ENCODE measurements at regions not wholly inside any gene's neighbourhood (a gene's known extent, or its start where the extent isn't known, plus 50 kb on each side); places are given as distances from the start of the nearest gene placed in this dataset.

DNA sequence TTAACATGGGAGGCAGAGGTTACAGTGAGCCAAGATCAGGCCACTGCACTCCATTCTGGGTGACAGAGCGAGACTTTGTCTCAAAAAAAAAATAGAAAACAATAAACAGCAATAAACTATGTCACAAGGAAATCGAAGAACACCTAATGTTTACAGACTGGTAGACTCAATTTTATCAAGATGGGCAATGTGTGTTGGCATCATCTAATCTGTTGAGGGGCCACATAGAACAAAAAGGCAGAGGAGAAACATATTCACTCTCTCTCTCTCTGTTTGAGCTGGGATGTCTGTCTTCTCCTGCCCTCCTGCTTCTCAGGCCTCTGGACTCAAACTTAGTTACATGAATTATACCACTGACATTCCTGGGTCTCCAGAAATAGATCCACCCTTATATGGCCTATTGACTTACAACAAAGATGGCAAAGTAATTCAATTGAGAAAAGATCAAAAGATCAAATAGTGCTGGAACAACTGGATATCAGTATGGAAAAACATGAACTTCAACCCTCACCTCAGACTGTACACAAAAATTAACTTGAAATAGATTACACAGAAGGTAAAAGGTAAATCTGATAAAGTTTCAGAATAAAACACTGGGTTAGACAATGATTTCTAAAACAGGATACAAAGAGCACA is 703.8 kb upstream of the CRIM1 start:
- H3K27ac Mint-ChIP-seq = peak overlapping the region; percentile 46
- no peak overlapping the region for H3K4me3 Mint-ChIP-seq (ENCODE audit: low read depth)
- H3K27me3 Mint-ChIP-seq = no peaks in the 10 kb centered on the region
- H3K4me1 Mint-ChIP-seq (ENCODE audit: low read depth) = peaks cover 7% of the 10 kb centered on the region
- H3K9me3 Mint-ChIP-seq (ENCODE audit: low read depth) = no peaks in the 10 kb centered on the region
- DNase-seq (ENCODE audit: low spot score, unreplicated experiment) = no peak
- H3K36me3 Mint-ChIP-seq (ENCODE audit: insufficient read depth) = no peaks in the 10 kb centered on the region
- TF ChIP-seq, protein P1, sequence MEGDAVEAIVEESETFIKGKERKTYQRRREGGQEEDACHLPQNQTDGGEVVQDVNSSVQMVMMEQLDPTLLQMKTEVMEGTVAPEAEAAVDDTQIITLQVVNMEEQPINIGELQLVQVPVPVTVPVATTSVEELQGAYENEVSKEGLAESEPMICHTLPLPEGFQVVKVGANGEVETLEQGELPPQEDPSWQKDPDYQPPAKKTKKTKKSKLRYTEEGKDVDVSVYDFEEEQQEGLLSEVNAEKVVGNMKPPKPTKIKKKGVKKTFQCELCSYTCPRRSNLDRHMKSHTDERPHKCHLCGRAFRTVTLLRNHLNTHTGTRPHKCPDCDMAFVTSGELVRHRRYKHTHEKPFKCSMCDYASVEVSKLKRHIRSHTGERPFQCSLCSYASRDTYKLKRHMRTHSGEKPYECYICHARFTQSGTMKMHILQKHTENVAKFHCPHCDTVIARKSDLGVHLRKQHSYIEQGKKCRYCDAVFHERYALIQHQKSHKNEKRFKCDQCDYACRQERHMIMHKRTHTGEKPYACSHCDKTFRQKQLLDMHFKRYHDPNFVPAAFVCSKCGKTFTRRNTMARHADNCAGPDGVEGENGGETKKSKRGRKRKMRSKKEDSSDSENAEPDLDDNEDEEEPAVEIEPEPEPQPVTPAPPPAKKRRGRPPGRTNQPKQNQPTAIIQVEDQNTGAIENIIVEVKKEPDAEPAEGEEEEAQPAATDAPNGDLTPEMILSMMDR (IDR thresholded peaks at IDR 0.05; ENCODE audit: unreplicated experiment) = no peak

DNA sequence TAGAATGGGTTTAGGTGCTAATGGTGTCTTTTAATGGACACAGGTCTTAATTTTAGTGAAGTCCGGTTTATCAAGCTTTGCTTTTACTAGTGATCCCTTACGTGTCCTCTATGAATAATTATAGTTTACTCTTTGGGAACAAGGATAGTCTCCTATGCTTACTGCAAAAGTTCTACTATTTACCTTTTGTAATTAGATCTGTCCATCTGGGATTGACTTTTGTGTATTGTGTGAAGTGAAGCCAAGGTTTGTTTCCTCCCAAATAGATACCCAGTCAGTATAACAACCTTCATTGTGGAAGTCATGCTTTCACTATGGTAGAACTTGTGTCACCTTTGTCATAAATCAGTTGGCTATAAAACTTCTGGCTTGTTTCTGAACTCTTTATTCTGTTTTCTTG is 740.9 kb upstream of the CRIM1 start:
- H3K4me1 Mint-ChIP-seq (ENCODE audit: low read depth) = no peaks in the 10 kb centered on the region
- H3K9me3 Mint-ChIP-seq (ENCODE audit: low read depth) = no peaks in the 10 kb centered on the region
- H3K4me3 Mint-ChIP-seq (ENCODE audit: low read depth) = no peak overlapping the region
- no peaks in the 10 kb centered on the region for H3K27me3 Mint-ChIP-seq
- no peak for DNase-seq (ENCODE audit: low spot score, unreplicated experiment)
- TF ChIP-seq, protein P1 (IDR thresholded peaks at IDR 0.05; ENCODE audit: unreplicated experiment) = no peak
- no peaks in the 10 kb centered on the region for H3K36me3 Mint-ChIP-seq (ENCODE audit: insufficient read depth)
- no peak overlapping the region for H3K27ac Mint-ChIP-seq

DNA sequence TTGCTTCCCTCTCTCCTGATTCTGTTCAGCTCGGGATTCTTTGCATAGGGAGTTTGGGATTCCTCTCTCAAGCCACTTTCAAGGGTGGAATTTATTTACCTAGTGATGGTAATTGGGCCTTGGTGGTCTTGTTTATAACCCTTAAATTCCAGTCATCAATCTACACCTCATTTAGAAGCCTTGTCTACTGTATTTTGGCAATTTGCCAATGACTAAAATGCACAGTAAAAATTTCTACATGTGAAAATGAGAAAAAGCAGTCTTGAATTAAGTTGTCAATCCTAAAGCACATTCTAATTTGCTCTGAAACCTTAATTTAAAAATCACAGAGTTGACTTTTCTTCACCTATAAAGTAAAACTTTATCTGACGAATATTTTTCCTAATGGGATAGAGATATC is 749.2 kb upstream of the CRIM1 start:
- Mint-ChIP-seq H3K4me3 (ENCODE audit: low read depth) (no peak overlapping the region), H3K4me1 (ENCODE audit: low read depth) (no peaks in the 10 kb centered on the region), H3K27me3 (no peaks in the 10 kb centered on the region), H3K27ac (no peak overlapping the region), H3K9me3 (ENCODE audit: low read depth) (no peaks in the 10 kb centered on the region), H3K36me3 (ENCODE audit: insufficient read depth) (no peaks in the 10 kb centered on the region)
- no peak for DNase-seq (ENCODE audit: low spot score, unreplicated experiment)
- TF ChIP-seq, protein P1 (IDR thresholded peaks at IDR 0.05; ENCODE audit: unreplicated experiment) = no peak

DNA sequence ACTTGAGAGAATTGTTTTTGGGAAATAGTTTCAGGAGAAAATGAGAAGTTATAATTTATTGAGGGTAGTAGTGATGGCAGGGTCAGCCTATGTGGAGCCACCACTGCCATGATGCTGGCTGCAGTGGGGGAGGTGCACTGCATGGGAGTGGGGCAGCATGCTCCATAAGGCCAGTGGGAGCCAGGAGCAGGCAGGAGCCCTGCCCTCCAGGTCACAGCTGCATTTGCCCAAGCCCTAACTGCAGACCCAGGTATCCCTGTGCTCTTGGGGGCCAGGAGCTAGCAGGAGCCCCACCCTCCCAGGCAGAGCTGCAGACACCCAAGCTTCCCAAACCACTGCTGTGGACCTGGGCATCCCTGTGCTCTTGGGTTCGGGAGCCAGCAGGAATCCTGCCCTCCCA is 757.3 kb upstream of the CRIM1 start:
- Mint-ChIP-seq H3K4me1 (ENCODE audit: low read depth) (no peaks in the 10 kb centered on the region), H3K27me3 (no peaks in the 10 kb centered on the region), H3K4me3 (ENCODE audit: low read depth) (no peak overlapping the region), H3K27ac (no peak overlapping the region), H3K9me3 (ENCODE audit: low read depth) (peaks cover 25% of the 10 kb centered on the region), H3K36me3 (ENCODE audit: insufficient read depth) (no peaks in the 10 kb centered on the region)
- DNase-seq (ENCODE audit: low spot score, unreplicated experiment) = no peak
- TF ChIP-seq, protein P1 (IDR thresholded peaks at IDR 0.05; ENCODE audit: unreplicated experiment) = no peak

DNA sequence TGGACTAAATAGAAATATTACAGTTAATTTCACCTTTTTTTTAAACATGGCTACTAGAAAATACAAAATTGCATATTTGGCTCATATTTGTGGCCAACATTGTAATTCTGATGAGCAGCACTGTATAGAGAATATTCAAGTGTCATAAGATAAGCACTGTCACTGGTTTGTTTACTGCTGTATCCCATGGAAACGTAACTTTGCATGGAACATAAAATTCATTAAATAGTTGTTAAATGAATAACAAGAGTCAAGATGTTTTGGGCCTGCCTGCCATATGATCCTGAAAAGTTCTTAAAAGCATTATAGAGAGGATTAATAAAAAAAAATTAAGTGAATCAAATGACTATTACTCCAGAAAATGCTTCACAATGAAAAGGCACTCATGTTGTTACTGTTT is 763.7 kb upstream of the CRIM1 start:
- TF ChIP-seq, protein P1 (IDR thresholded peaks at IDR 0.05; ENCODE audit: unreplicated experiment) = no peak
- no peak for DNase-seq (ENCODE audit: low spot score, unreplicated experiment)
- Mint-ChIP-seq H3K4me1 (ENCODE audit: low read depth) (no peaks in the 10 kb centered on the region), H3K36me3 (ENCODE audit: insufficient read depth) (peaks cover under 1% of the 10 kb centered on the region), H3K9me3 (ENCODE audit: low read depth) (peaks cover 36% of the 10 kb centered on the region), H3K27me3 (no peaks in the 10 kb centered on the region), H3K4me3 (ENCODE audit: low read depth) (no peak overlapping the region), H3K27ac (no peak overlapping the region)
